ENCODE measurements at regions not wholly inside any gene's neighbourhood (a gene's known extent, or its start where the extent isn't known, plus 50 kb on each side); places are given as distances from the start of the nearest gene placed in this dataset.
"Not testable (repeated sequence)": the region's sequence is repeated elsewhere in the genome, so short reads cannot be mapped to it uniquely, and the experiment has no call there.

GRCh38 chr21:9784201-9784600 is 737.2 kb upstream of the TPTE start:
- DNase-seq, result not testable (repeated sequence)

- DNase-seq, result not testable (repeated sequence)
These were observed 735.3 kb upstream of the TPTE start for GRCh38 chr21:9786092-9786491.

DNA sequence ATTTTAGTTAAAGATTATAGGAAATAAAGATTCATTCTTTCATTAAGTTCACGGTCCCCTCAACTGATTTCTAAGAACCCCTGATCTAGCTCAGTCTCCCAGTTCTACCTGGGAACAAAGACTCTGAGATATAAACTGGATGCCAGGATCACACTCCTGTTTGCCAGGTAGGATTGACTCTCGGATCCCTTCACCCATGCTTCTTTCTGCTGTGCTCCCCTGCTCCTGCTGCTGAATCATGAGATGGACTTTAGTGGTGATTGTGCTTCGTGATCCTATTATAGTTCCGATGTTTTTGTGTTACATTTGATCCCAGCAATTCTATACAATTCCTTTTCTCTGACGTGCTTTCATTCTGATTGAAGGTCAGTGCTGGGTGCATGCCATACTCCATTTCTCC is 733.1 kb upstream of the TPTE start:
- DNase-seq, result not testable (repeated sequence)

DNA sequence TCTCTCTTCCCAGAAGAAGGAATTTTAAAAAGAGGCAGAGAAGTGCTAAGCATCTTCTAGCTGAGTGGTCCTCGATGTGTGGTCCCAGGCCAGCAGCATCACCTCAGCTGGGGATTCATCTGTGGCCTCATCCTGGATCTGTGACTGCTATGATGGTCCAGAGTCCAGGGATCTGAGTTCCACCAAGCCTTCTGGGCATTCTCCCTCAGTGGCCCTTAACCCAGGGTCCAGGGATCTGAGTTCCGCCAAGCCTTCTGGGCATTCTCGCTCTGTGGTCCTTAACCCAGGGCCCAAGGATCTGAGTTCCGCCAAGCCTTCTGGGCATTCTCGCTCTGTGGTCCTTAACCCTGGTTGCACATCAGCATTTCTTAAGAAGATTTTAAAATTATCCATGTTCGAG is 731.0 kb upstream of the TPTE start:
- not testable (repeated sequence) for DNase-seq

DNA sequence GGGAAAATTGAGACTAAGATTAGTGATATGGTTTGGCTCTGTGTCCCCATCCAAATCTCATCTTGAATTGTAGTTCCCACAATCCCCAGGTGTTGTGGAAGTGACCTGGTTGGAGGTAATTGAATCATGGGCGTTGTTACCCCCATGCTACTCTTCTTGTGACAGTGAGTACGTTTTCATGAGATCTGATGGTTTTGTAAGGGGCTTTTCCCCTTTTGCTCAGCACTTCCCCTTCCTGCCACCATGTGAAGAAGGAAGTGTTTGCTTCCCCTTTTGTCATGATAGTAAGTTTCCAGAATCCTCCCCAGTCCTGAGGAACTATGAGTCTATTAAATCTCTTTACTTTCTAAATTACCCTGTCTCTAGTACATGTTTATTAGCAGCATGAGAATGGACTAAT is 729.9 kb upstream of the TPTE start:
- DNase-seq, result not testable (repeated sequence)

- DNase-seq, result not testable (repeated sequence)
These were observed 726.1 kb upstream of the TPTE start for GRCh38 chr21:9795291-9795690.

- not testable (repeated sequence) for DNase-seq
These were observed 725.1 kb upstream of the TPTE start for GRCh38 chr21:9796293-9796692.

- not testable (repeated sequence) for DNase-seq
These were observed 713.7 kb upstream of the TPTE start for GRCh38 chr21:9807675-9808074.

- peak in 1 of 56 donors; percentile 5 for DNase-seq
These were observed 710.0 kb upstream of the TPTE start for GRCh38 chr21:9811223-9812004.

GRCh38 chr21:9812507-9812906 is 708.9 kb upstream of the TPTE start:
- DNase-seq, result not testable (repeated sequence)

- not testable (repeated sequence) for DNase-seq
These were observed 707.2 kb upstream of the TPTE start for GRCh38 chr21:9813894-9814814.

DNA sequence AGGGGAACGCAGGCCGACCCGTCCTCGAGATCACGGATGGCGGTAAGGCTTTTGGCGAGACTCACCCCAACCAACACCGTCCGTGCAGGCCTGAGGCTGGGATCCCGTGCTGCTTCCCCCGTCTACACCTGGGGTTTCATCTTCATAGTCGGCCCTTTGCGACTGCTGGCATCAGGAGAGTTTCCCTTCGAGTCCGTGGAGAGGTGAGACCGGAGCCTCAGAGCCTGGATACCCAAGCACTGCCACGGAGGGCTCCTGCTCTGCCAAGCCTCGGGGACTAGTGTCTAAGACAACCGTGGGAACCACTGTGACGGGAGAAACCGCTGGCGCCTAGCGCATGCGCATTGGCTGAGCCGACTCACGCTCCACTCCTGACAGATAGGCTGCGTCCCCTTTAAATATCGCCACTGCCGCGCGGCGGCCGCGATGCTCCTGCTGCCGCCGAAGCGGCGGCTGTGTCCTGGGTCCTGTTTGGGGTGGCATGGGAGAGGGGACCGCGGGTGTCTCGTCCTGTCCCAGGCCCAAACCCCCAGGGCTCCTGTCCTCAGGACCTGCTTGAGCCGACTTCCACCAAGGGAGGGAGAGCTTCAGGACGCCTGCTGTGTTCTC is 706.1 kb upstream of the TPTE start:
- DNase-seq, result not testable (repeated sequence)

- DNase-seq, result not testable (repeated sequence)
These were observed 704.5 kb upstream of the TPTE start for GRCh38 chr21:9816734-9817334.

DNA sequence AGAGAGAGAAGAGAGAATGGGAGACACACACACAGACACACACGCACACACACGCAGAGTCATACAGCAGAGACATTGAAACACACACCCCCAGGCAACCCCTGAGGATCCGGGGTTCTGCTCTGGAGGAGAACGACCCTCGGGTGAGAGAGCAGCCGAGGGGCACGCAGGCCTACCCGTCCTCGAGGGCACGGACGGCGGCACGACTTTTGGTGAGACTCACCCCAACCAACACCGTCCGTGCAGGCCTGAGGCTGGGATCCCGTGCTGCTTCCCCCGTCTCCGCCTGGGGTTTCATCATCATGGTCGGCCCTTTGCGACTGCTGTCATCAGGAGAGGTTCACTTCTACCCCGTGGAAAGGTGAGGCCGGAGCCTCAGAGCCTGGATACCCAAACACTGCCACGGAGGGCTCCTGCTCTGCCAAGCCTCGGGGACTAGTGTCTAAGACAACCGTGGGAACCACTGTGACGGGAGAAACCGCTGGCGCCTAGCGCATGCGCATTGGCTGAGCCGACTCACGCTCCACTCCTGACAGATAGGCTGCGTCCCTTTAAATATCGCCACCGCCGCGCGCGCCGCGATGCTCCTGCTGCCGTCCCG is 703.4 kb upstream of the TPTE start:
- not testable (repeated sequence) for DNase-seq

DNA sequence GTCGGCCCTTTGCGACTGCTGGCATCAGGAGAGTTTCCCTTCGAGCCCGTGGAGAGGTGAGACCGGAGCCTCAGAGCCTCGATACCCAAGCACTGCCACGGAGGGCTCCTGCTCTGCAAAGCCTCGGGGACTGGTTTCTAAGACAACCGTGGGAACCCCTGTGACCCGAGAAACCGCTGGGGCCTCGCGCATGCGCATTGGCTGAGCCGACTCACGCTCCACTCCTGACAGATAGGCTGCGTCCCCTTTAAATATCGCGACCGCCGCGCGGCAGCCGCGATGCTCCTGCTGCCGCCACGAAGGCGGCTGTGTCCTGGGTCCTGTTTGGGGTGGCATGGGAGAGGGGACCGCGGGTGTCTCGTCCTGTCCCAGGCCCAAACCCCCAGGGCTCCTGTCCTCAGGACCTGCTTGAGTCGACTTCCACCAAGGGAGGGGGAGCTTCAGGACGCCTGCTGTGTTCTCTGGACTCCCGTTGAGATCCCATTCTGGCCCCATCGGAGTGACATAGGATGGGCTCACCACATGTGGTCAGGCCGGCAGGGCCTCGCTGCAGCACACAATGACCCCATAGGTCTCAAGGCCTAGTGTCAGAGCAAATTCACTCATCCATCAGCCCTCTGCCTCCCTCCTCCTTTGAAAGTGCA is 701.7 kb upstream of the TPTE start:
- DNase-seq, result not testable (repeated sequence)

DNA sequence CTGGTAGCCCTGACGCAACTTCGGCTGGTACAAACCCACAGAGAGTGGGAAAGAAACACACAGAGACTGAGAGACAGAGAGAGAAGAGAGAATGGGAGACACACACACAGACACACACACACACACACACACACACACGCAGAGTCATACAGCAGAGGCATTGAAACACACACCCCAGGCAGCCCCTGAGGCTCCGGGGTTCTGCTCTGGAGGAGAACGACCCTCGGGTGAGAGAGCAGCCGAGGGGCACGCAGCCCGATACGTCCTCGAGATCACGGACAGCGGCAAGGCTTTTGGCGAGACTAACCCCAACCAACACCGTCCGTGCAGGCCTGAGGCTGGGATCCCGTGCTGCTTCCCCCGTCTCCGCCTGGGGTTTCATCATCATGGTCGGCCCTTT is 700.8 kb upstream of the TPTE start:
- not testable (repeated sequence) for DNase-seq

GRCh38 chr21:9821472-9821871 is 699.9 kb upstream of the TPTE start:
- DNase-seq, result not testable (repeated sequence)

DNA sequence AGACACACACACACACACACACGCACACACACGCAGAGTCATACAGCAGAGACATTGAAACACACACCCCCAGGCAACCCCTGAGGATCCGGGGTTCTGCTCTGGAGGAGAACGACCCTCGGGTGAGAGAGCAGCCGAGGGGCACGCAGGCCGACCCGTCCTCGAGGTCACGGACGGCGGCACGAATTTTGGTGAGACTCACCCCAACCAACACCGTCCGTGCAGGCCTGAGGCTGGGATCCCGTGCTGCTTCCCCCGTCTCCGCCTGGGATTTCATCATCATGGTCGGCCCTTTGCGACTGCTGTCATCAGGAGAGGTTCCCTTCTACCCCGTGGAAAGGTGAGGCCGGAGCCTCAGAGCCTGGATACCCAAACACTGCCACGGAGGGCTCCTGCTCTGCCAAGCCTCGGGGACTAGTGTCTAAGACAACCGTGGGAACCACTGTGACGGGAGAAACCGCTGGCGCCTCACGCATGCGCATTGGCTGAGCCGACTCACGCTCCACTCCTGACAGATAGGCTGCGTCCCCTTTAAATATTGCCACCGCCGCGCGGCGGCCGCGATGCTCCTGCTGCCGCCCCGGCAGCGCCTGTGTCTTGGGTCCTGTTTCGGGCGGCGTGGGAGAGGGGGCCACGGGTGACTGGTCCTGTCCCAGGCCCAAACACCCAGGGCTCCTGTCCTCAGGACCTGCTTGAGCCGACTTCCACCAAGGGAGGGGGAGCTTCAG is 699.1 kb upstream of the TPTE start:
- not testable (repeated sequence) for DNase-seq

Measured in amygdala (tissue), 56 donors.